GM20000 (cell line): ENCODE measurements at regions not wholly inside any gene's neighbourhood (a gene's known extent, or its start where the extent isn't known, plus 50 kb on each side); places are given as distances from the start of the nearest gene placed in this dataset.

Source experiments
- DNase-seq: peaks from one replicate; pipeline ENCODE4 v3.0.0; 2012; ENCODE audit warnings: low spot score
- CTCF ChIP-seq: IDR thresholded peaks from 2 replicates; pipeline ENCODE4 v1.5.1; 2012; ENCODE audit warnings: mild to moderate bottlenecking, control low read depth; ENCODE audit errors: extremely low read depth, missing control alignments

DNA sequence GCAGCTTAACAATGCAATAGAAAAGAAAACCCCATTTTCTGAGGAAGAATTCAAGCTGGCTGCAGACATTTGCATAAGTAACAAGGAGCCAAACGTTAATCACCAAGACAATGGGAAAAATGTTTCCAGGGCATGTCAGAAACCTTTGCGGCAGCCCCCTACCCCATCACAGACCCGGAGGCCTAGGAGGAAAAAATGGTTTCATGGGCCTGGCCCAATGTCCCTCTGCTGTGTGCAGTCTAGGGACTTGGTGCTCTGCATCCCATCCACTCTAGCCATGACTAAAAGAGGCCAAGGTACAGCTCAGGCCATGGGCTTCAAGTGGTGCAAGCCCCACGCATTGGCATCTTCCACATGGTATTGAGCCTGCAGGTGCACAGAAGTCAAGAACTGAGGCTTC lies 147.0 kb upstream of the NR3C2 start:
- no peak for TF ChIP-seq CTCF
- DNase-seq, result no peak

DNA sequence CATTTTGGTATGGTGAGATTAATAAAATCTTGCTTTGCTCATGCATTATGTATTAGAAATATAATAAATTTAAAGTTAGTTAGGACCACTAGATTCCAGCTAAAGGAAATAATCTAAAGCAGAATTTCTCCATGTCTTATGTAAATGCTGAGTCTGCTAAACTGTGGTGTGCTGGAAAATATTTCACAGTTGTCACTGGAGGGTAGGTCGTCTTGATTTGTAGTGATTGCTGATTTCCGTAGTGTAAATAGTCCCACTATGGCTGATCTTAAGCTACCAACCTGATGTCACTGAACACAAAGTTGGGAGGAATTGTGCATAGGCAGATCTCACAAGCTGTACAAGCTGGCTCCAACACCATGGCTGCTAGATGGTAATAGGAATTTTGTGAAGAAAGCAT lies 133.4 kb upstream of the NR3C2 start:
- no peak for DNase-seq
- no peak for TF ChIP-seq CTCF

DNA sequence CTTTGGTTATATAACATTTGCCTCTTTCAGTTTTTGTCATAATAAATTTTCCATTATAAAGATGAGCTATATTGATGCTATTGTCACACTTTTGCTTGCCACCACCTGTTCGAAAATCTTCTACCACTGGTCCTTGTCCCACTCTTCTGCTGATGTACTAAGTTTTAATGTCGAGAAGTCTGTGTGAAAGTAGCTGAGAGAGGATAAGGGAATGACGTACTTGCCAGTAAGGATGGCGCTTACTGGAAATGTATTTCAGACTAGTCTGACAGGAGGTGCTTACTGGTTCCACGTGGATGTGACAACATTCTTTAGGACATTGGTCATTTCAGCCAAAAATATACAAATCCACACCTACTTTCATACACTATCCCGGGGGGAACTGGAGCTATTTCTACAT lies 132.7 kb upstream of the NR3C2 start:
- TF ChIP-seq CTCF, result no peak
- no peak for DNase-seq

DNA sequence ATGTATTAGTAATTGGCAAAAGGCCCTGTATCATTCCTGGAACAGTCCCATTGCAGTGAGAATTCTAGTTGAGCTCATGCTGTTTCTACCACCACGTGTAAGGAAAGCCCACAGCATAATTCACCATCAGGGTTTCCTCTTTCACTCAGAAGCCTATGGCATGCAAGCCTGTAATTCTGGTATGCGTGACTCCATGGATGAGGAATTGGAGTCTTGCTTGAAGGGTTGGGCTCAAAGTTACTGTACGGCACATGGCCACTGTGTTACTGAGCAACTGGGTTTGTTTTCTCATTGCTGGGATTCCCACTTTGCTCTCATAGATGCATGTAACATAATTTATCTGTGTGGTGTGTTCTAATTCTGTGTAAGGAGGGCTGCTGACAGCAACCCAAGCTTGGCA lies 132.3 kb upstream of the NR3C2 start:
- DNase-seq, result no peak

GRCh38 chr4:148574066-148574465 lies 131.9 kb upstream of the NR3C2 start:
- no peak for TF ChIP-seq CTCF
- DNase-seq, result no peak

More for the DNA sequence above, 132.3 kb upstream of the NR3C2 start:
- TF ChIP-seq CTCF, result no peak

GRCh38 chr4:148573296-148573695 lies 131.1 kb upstream of the NR3C2 start:
- no peak for TF ChIP-seq CTCF
- DNase-seq, result no peak

- TF ChIP-seq CTCF, result no peak
- no peak for DNase-seq
Observed at GRCh38 chr4:148565801-148566200, 123.6 kb upstream of the NR3C2 start.
